AG04449 (cell line): ENCODE measurements at regions not wholly inside any gene's neighbourhood (a gene's known extent, or its start where the extent isn't known, plus 50 kb on each side); places are given as distances from the start of the nearest gene placed in this dataset.

Experiments used
- CTCF ChIA-PET: fragments of 350-600 bp; formaldehyde crosslinking; extraction: SDS; loops from one replicate; lab custom pipeline; 2021; ENCODE audit warnings: antibody characterized with exemption; lab: Yijun Ruan, JAX
- POLR2A ChIA-PET: fragments of 400-600, 350-600 bp; formaldehyde crosslinking; extraction: SDS; loops from one replicate; lab custom pipeline; 2020; ENCODE audit warnings: antibody characterized with exemption, inconsistent platforms; lab: Yijun Ruan, JAX
- DNase-seq: peaks from one replicate; pipeline ENCODE4 v3.0.0-alpha.2; 2010; ENCODE audit warnings: low read depth, low spot score
- H3K4me3 ChIP-seq: 2 replicates; pipeline ENCODE4 v1.5.1; 2011; ENCODE audit warnings: low read depth, mild to moderate bottlenecking, control low read depth, low read length
- TF ChIP-seq, protein P1 (sequence below): IDR thresholded peaks from one replicate; pipeline ENCODE4 v1.5.1; 2011; ENCODE audit warnings: mild to moderate bottlenecking, moderate library complexity, low read length, control low read depth, inconsistent platforms; ENCODE audit not compliant: insufficient read depth; ENCODE audit errors: missing control alignments

DNA sequence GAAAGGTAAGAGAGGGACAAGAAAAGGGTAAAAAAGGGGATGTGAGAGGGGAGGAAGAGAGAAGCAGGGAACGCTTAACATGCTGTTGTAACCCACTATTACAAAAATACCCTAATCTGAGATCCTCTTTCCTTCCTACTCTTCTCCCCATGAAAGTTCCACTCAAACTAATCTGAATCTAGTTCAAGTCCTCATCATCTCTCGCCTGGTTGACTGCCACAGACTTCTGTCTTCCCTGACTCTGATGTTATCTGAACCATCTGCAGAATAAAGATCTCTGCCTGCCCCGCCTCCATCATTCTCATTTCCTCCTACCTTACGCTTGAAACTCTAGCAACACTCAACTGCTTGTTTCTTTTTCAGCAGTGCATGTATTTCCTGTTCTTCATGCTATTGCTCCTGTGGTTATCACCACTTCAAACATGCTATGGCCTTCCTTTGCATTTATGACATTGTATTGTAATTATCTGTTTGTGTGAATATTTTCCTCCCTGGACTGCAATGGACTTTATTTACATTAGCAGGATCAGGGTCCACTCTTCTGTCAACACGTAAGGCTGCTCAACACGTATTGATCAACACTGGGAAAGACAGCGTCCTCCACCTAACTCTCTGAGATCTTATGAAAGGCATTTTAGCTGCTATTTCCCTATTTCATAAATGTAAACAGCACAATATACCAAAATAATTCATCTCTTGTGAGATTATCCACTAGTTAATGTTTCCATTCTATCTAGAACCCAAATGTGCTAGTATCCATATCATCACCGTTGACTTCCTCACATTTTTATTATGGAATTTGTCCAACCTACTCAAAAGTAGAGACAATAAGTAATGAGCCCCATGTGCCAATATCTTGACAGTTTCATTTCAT lies 215.5 kb upstream of the USP25 start:
- TF ChIP-seq, protein P1, sequence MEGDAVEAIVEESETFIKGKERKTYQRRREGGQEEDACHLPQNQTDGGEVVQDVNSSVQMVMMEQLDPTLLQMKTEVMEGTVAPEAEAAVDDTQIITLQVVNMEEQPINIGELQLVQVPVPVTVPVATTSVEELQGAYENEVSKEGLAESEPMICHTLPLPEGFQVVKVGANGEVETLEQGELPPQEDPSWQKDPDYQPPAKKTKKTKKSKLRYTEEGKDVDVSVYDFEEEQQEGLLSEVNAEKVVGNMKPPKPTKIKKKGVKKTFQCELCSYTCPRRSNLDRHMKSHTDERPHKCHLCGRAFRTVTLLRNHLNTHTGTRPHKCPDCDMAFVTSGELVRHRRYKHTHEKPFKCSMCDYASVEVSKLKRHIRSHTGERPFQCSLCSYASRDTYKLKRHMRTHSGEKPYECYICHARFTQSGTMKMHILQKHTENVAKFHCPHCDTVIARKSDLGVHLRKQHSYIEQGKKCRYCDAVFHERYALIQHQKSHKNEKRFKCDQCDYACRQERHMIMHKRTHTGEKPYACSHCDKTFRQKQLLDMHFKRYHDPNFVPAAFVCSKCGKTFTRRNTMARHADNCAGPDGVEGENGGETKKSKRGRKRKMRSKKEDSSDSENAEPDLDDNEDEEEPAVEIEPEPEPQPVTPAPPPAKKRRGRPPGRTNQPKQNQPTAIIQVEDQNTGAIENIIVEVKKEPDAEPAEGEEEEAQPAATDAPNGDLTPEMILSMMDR: no peak
- ChIA-PET POLR2A (no interaction called here), CTCF (no interaction called here)
- DNase-seq: no peak
- no peak overlapping the region for H3K4me3 ChIP-seq

DNA sequence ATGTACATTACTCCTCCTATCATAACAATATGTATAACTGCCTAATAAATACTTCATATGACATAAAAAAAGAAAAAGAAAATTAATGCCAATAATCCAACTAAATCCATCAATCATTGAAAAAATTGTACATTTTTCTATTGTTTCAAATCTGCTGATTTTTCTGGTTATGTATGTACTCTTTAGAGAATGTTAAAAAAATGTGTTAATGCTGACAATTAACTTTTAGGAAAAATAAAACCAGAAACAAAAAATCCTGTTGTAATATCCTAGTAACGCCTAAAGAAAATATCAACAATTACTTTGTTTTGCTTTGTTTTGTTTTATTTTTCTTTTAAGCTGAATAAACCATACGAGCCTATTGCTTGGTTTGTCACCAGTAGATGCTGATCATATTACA lies 213.9 kb upstream of the USP25 start:
- POLR2A ChIA-PET: no interaction called here
- CTCF ChIA-PET: no interaction called here

DNA sequence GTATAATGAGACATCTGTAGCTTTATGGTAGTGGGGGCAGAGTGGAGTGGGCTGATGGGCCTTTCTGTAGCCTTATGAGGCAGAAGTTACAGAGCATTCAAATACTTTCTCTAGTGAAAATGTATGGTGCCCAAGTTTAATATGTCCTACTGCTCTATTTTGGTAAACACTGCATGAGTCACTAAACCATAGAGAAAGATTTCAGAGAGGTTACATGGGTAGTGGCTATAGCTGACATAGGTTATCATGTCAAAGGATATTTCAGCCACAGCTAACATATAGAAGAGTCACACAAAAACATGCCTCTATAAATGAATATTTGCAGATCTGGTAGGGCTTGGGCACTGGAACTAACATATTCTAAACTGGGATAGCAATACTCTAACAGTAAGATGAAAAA lies 212.4 kb upstream of the USP25 start:
- no peak for DNase-seq
- POLR2A ChIA-PET: no interaction called here
- no peak overlapping the region for H3K4me3 ChIP-seq
- TF ChIP-seq, protein P1: no peak
- CTCF ChIA-PET: no interaction called here

More for the DNA sequence above, 213.9 kb upstream of the USP25 start:
- TF ChIP-seq, protein P1: no peak
- no peak for DNase-seq
- no peak overlapping the region for H3K4me3 ChIP-seq

DNA sequence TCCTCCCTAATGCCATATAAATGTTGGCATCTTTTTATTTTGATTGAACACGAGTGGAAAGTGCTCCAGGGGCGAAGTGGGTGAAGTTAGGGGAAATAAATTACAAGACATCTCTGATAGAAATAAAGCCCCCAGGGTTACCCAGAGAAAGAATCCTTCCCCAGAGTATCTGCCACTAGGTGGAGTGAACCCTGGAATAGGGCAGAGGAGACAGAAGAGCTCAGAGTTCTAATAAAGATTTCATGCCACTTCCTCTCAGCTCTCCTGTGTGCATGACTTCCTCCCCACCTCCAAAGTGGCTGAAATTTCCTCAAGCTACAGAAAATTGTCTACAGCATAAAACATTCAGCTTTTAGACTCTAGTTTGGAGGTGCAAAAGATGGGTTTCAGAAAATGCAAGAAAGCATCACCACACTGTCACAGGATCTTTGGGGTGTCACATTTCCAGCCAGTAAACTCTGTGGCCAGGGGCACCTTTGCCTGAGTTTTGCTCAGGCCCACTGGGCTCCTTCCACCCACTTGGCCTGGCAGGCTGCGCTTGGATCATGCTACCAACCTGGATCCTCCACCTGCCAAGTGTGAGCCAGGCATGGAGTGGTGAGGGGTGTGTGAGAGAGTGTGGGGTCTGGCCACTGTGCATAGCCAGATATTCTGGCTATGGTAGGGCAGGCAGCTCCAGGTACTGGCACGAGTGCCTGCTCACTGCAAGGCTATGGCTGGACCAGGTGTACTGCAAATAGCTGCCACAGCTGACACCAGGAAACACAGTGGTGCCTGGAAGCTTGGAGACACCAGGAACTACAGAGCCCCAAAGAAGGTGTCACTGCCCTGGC lies 208.8 kb upstream of the USP25 start:
- ChIA-PET POLR2A (no interaction called here), CTCF (no interaction called here)
- no peak overlapping the region for H3K4me3 ChIP-seq
- TF ChIP-seq, protein P1: peak; percentile 10
- no peak for DNase-seq

DNA sequence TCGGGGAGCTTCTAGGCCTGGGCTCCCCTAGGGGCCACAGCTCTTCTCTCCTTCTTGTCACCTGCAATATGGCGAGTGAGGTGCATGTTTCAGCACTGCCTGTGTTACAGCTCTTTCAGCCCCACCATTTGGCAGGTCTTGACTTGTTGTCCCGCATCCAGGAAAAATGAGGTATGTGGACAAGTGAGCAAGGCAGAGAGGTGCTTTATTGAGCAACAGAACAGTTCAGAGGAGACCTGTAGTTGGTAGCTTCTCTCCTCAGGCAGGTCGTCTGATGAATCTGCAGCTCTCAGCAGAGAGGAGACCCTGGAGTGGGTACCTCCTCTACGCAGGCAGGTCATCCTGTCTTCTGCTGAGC lies 208.2 kb upstream of the USP25 start:
- ChIA-PET POLR2A (no interaction called here), CTCF (no interaction called here)
- no peak overlapping the region for H3K4me3 ChIP-seq
- no peak for DNase-seq
- TF ChIP-seq, protein P1: no peak

DNA sequence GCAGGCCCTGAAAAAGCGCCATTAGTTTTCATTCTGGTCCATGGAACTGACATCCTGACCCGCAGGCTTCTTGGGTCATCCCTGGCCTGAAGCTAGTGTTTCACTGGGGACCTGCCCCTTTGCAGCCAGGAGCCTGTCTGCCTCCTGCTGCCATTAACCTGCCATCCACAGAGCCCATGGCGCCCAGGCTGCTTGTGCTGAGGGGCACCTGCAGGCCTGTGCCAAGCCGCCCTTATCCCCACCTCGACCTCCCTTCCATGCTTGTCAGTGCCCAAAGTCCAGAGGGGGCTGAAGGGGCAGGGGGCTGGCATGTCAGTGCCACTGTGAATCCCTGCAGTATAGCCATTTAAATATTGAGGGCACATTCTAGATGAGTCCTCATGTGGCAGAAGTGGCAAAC lies 207.6 kb upstream of the USP25 start:
- TF ChIP-seq, protein P1: no peak
- no peak for DNase-seq
- CTCF ChIA-PET: no interaction called here
- H3K4me3 ChIP-seq: no peak overlapping the region
- POLR2A ChIA-PET: no interaction called here
